Activated CD4-positive, alpha-beta memory T cell treated with anti-CD3 and anti-CD28 coated beads, Interleukin-2, amount 10 ng/mL, durations not matched to agents 7 days and 5 days (primary cell): ENCODE measurements at regions not wholly inside any gene's neighbourhood (a gene's known extent, or its start where the extent isn't known, plus 50 kb on each side); places are given as distances from the start of the nearest gene placed in this dataset.

Experiments
- CTCF ChIA-PET: fragments of 350-600 bp; sonication (Branson Sonifier 250); formaldehyde crosslinking; loops from one replicate; lab custom pipeline; 2021; ENCODE audit warnings: antibody characterized with exemption, inconsistent platforms; lab: Charles Lee
- POLR2A ChIA-PET: fragments of 350-600 bp; sonication (Branson Sonifier 250); formaldehyde crosslinking; loops from one replicate; lab custom pipeline; 2021; ENCODE audit warnings: antibody characterized with exemption; lab: Charles Lee
- DNase-seq: peaks from one replicate; pipeline ENCODE4 v3.0.0-alpha.2; 2020
- H3K27ac Mint-ChIP-seq: one replicate; pipeline ENCODE4 v1.8.0; 2021; ENCODE audit warnings: mild to moderate bottlenecking, mixed read lengths
- H3K27me3 Mint-ChIP-seq: one replicate; pipeline ENCODE4 v1.8.0; 2021; ENCODE audit warnings: mixed read lengths
- H3K36me3 Mint-ChIP-seq: one replicate; pipeline ENCODE4 v1.8.0; 2021; ENCODE audit warnings: low read depth, mixed read lengths
- H3K4me1 Mint-ChIP-seq: one replicate; pipeline ENCODE4 v1.8.0; 2021; ENCODE audit warnings: mixed read lengths
- H3K4me3 Mint-ChIP-seq: one replicate; pipeline ENCODE4 v1.8.0; 2021; ENCODE audit warnings: mild to moderate bottlenecking, mixed read lengths
- H3K9me3 Mint-ChIP-seq: one replicate; pipeline ENCODE4 v1.8.0; 2021; ENCODE audit warnings: mixed read lengths

GRCh38 chr12:115657081-115658013 lies 620.1 kb downstream of the MED13L start:
- Mint-ChIP-seq H3K4me1 (no peaks in the 10 kb centered on the region), H3K4me3 (no peak overlapping the region), H3K36me3 (no peaks in the 10 kb centered on the region), H3K27ac (no peak overlapping the region), H3K9me3 (no peaks in the 10 kb centered on the region), H3K27me3 (no peaks in the 10 kb centered on the region)
- ChIA-PET POLR2A (no interaction called here), CTCF (no interaction called here)
- DNase-seq, result no peak

DNA sequence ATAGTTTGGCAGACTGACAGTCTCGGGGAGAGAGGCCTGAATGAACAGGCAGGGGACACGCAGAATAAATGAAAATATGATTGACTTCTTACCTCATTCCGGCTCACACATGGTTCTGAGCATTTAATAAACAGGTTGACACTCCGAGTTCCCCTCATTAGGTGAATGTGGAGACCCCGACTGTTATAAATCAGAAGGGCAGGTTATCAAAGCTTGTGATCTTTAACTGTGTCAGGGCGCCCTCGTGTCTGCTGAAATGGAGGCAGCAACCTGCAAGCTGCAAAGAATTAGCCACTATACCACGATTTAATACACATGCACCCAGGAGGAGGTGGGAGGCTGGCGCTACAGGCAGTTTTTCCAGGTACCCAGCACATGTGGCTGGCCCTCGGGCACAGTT lies 627.5 kb downstream of the MED13L start:
- Mint-ChIP-seq H3K27me3 (no peaks in the 10 kb centered on the region), H3K4me1 (no peaks in the 10 kb centered on the region), H3K27ac (no peak overlapping the region), H3K36me3 (no peaks in the 10 kb centered on the region), H3K4me3 (no peak overlapping the region), H3K9me3 (peaks cover 11% of the 10 kb centered on the region)
- DNase-seq, result no peak
- CTCF ChIA-PET, result no interaction called here
- POLR2A ChIA-PET, result no interaction called here

GRCh38 chr12:115648463-115648862 lies 629.0 kb downstream of the MED13L start:
- peaks cover 13% of the 10 kb centered on the region for H3K9me3 Mint-ChIP-seq
- H3K4me3 Mint-ChIP-seq, result no peak overlapping the region
- no peak for DNase-seq
- no peaks in the 10 kb centered on the region for H3K27me3 Mint-ChIP-seq
- POLR2A ChIA-PET, result no interaction called here
- CTCF ChIA-PET, result no interaction called here
- no peak overlapping the region for H3K27ac Mint-ChIP-seq
- H3K36me3 Mint-ChIP-seq, result no peaks in the 10 kb centered on the region
- H3K4me1 Mint-ChIP-seq, result no peaks in the 10 kb centered on the region

- no peak for DNase-seq
- Mint-ChIP-seq H3K27me3 (no peaks in the 10 kb centered on the region), H3K9me3 (peaks cover 13% of the 10 kb centered on the region), H3K27ac (no peak overlapping the region), H3K4me1 (no peaks in the 10 kb centered on the region), H3K4me3 (no peak overlapping the region), H3K36me3 (no peaks in the 10 kb centered on the region)
- ChIA-PET CTCF (no interaction called here), POLR2A (no interaction called here)
These were observed 631.3 kb downstream of the MED13L start for GRCh38 chr12:115646210-115646609.

DNA sequence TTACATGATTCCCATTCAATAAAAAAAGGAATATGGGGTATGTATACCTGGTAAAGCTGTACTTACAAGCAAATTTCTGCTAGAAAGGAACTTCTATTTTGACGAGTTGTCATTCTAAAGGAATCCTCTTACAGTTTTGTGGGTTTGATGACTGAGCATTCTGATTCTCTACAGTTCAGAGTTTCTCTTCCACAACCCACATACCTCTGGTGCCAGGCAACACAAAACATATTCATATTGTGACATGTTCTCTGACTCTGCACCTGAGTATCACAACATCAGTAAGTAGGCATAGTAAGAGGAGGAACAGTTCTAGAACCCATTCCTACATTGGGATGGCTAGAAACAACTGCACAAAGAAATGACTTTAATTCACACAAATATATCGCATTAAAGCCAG lies 636.6 kb downstream of the MED13L start:
- CTCF ChIA-PET, result no interaction called here

DNA sequence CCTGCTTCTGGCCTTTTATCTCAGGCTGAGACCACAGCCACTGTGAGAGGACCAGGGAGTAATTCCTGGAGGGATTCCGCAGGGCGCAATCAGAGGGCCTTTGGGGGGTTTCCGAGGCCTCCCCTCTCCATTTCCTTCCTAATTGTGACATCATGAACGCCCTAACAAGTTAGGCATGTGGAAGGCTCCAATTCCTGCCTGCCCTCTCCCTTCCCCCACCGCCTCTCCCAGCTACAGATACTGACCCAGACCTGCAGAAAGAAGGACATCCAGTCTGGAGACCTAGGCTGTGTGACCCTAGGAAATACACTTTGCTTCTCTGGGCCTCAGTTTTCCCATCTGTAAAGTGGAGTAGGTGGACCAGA lies 637.9 kb downstream of the MED13L start:
- Mint-ChIP-seq H3K27ac (no peak overlapping the region), H3K9me3 (peaks cover under 1% of the 10 kb centered on the region), H3K27me3 (no peaks in the 10 kb centered on the region), H3K4me3 (no peak overlapping the region), H3K36me3 (no peaks in the 10 kb centered on the region), H3K4me1 (no peaks in the 10 kb centered on the region)
- no peak for DNase-seq
- ChIA-PET POLR2A (no interaction called here), CTCF (no interaction called here)

More for the DNA sequence above, 636.6 kb downstream of the MED13L start:
- no peak overlapping the region for H3K27ac Mint-ChIP-seq
- H3K4me1 Mint-ChIP-seq, result no peaks in the 10 kb centered on the region
- DNase-seq, result no peak
- H3K4me3 Mint-ChIP-seq, result no peak overlapping the region
- H3K27me3 Mint-ChIP-seq, result no peaks in the 10 kb centered on the region
- POLR2A ChIA-PET, result no interaction called here
- H3K9me3 Mint-ChIP-seq, result peaks cover 2% of the 10 kb centered on the region
- no peaks in the 10 kb centered on the region for H3K36me3 Mint-ChIP-seq

DNA sequence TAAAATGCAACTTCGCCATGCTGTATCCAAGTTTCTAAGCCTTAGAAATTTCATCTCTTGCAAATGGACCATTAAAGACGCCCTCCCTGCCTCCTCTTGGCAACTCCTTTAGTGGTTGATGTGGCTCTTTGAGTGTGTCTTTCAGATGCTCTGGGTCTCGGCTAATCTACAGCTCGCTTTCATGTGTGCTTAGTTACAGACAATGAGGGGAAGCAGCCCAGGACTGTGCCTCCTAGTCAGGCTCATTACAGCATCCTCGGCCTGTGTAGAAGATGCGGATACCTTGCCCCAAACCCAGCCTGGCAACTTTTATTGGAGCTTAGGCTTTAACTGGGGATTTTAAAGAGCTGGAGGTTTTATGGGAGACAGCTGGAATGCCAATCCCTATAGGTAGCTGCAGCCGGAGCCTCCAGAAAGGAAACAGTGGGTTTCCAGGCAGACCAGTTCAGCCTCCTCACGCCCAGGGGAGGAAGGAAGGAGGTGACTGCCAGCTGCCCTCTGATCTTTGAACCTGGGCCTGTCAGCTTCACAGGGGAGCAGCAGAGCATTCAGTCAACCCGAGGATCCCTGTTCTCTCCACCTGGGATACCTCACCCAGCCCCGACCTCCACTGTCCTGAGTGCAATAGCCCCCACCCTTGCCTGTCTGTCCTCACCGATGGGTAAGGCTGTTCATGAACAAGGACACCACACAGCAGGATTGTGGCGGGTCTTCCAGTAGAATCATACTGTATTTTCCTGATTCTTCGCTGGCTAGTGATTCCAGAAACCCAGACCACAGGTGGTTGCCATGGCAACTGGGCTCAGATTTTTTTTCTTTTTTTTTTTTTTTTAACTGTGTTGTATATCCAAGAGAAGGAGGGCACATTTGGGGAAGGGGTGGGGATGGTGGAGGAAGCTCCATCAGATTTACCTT lies 638.5 kb downstream of the MED13L start:
- Mint-ChIP-seq H3K27ac (no peak overlapping the region), H3K36me3 (no peaks in the 10 kb centered on the region), H3K9me3 (no peaks in the 10 kb centered on the region), H3K4me1 (no peaks in the 10 kb centered on the region), H3K4me3 (no peak overlapping the region), H3K27me3 (no peaks in the 10 kb centered on the region)
- ChIA-PET CTCF (no interaction called here), POLR2A (no interaction called here)
- DNase-seq, result no peak

DNA sequence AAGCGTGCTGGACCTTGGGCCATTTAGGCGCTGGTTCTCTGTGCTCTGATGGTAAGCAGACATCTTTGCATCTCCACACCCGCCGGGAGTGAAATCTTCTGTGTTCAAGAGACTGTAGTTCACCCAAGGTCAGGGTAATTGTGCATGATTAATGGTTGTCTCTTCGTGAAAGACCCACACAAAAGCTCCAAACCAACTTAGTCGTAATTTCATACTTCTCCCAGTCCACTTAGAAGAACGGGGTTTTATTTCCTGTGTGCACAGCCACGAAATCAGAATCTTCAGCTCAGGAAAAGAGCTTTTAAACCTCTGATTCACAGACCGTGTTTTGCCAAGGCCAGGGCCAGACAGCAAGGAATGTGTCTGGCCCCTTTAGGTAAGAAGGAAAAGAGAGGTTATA lies 640.9 kb downstream of the MED13L start:
- Mint-ChIP-seq H3K36me3 (no peaks in the 10 kb centered on the region), H3K27me3 (no peaks in the 10 kb centered on the region), H3K27ac (no peak overlapping the region), H3K9me3 (no peaks in the 10 kb centered on the region), H3K4me3 (no peak overlapping the region), H3K4me1 (no peaks in the 10 kb centered on the region)
- DNase-seq, result no peak
- CTCF ChIA-PET, result no interaction called here
- POLR2A ChIA-PET, result no interaction called here

GRCh38 chr12:115632308-115632707 lies 645.2 kb downstream of the MED13L start:
- Mint-ChIP-seq H3K27ac (no peak overlapping the region), H3K9me3 (peaks cover 2% of the 10 kb centered on the region), H3K36me3 (no peaks in the 10 kb centered on the region), H3K4me3 (no peak overlapping the region), H3K27me3 (no peaks in the 10 kb centered on the region), H3K4me1 (no peaks in the 10 kb centered on the region)
- ChIA-PET CTCF (no interaction called here), POLR2A (no interaction called here)
- DNase-seq, result no peak

DNA sequence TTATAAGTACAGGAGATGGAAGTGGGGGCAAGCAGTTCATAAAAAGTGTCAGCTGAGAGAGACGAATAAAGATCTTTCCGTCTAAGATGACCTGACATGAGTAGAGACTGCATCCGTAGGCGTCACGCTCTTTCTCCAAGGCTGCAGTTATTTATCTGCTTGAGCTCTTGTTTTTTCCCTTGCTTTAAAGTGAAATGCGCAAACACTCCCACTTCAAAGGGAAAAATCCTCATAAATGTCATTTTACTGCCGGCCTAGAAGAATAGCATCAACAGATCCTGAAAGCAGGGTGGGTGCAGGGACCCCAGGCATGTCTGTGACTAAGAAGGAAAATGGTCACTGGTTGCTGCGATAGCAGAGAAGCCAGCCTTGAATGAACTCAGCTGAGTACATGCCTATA lies 647.4 kb downstream of the MED13L start:
- Mint-ChIP-seq H3K27ac (no peak overlapping the region), H3K9me3 (peaks cover 2% of the 10 kb centered on the region), H3K27me3 (no peaks in the 10 kb centered on the region), H3K4me3 (no peak overlapping the region), H3K4me1 (no peaks in the 10 kb centered on the region), H3K36me3 (no peaks in the 10 kb centered on the region)
- DNase-seq, result no peak
- CTCF ChIA-PET, result no interaction called here
- POLR2A ChIA-PET, result no interaction called here

DNA sequence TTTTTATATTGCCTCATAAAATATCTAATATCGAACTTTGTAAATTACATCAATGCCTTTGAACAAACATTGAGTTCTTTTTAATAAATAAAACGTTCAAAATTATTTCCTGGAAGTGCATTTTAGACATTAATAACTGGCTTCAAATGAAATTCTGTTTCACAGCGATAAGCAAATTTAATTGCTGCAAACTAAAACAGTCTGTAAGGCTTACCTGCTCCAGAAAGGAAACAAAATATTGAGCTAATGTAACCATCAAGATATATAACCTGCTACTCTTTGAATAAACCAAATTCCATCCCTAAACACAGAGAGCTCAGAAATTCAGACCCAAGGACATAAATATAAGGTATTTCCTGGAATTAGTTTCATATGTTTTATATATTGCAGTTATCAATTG lies 651.3 kb downstream of the MED13L start:
- Mint-ChIP-seq H3K27ac (no peak overlapping the region), H3K27me3 (no peaks in the 10 kb centered on the region), H3K4me1 (no peaks in the 10 kb centered on the region)

DNA sequence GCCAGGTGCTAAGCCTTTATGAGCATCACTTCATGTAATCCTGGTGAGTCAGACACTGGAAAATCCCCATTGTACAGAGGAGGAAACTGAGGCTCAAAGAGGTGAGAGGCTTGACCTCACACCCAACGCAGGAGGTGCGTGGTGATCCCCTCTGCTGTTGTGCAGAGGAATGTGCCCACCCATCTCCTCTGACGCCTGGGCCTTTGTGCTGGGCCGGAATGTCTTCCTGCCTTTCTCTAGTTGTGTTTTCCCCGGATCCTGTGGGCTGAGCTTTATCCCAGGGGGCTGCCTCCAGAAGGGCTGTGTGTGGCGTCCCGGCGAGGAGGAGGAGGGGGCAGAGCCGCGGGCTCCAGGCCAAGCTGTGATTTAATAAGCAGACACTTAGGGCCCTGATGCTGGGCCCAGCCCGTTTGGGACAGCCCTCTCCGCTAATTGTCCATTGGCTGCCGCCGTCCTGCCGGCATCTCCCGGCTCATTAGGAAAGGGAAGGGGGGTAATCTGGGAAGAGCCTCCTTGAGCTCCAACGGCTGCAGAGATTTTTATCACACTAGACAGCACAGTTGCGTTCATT lies 653.6 kb downstream of the MED13L start:
- H3K4me1 Mint-ChIP-seq, result no peaks in the 10 kb centered on the region
- no peak overlapping the region for H3K4me3 Mint-ChIP-seq
- CTCF ChIA-PET, result no interaction called here
- POLR2A ChIA-PET, result no interaction called here
- no peaks in the 10 kb centered on the region for H3K27me3 Mint-ChIP-seq
- no peaks in the 10 kb centered on the region for H3K36me3 Mint-ChIP-seq
- no peak overlapping the region for H3K27ac Mint-ChIP-seq
- H3K9me3 Mint-ChIP-seq, result peaks cover 2% of the 10 kb centered on the region
- DNase-seq, result no peak

More for the DNA sequence above, 651.3 kb downstream of the MED13L start:
- no peak for DNase-seq
- CTCF ChIA-PET, result no interaction called here
- H3K4me3 Mint-ChIP-seq, result no peak overlapping the region
- no peaks in the 10 kb centered on the region for H3K36me3 Mint-ChIP-seq
- peaks cover 2% of the 10 kb centered on the region for H3K9me3 Mint-ChIP-seq
- POLR2A ChIA-PET, result no interaction called here

DNA sequence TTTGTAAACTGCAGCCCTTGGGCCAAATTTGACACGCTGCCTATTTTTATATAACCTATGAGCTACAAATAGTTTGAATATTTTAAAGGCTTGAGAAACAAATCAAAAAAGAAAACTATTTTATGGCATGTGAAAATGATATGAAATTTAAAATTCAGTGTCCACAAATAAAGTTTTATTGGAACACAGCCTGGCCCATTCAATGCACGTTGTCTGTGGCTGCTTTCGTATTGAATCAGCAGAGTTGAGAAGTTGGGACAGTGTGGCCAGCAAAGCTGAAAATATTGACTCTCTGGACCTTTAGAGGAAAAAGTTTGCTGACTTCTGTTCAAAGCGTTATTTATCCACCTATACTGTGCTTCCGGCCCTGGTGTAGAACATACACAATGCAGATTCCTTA lies 654.2 kb downstream of the MED13L start:
- H3K4me3 Mint-ChIP-seq, result no peak overlapping the region
- no peak overlapping the region for H3K27ac Mint-ChIP-seq
- H3K9me3 Mint-ChIP-seq, result peaks cover 3% of the 10 kb centered on the region
- ChIA-PET CTCF (no interaction called here), POLR2A (no interaction called here)
- H3K36me3 Mint-ChIP-seq, result no peaks in the 10 kb centered on the region
- no peaks in the 10 kb centered on the region for H3K4me1 Mint-ChIP-seq
- no peaks in the 10 kb centered on the region for H3K27me3 Mint-ChIP-seq
- DNase-seq, result no peak
